Endothelial cell of umbilical vein (primary cell): ENCODE measurements at regions not wholly inside any gene's neighbourhood (a gene's known extent, or its start where the extent isn't known, plus 50 kb on each side); places are given as distances from the start of the nearest gene placed in this dataset.

Experiments used
- BruUV-seq: library from RNA; stranded (reverse); fragments of 400-500 nt; replicated peaks from 2 replicates; lab custom pipeline; 2021; lab: Mats Ljungman, UMichigan
- CTCF ChIA-PET: fragments of 300-600, 350-600 bp; sonication (Branson Sonifier 250); formaldehyde crosslinking; loops from one replicate; lab custom pipeline; 2021; ENCODE audit warnings: antibody characterized with exemption, inconsistent platforms; lab: Charles Lee
- POLR2A ChIA-PET: fragments of 300-600, 350-600 bp; sonication (Branson Sonifier 250); formaldehyde crosslinking; loops from one replicate; lab custom pipeline; 2021; ENCODE audit warnings: antibody characterized with exemption, inconsistent platforms; lab: Charles Lee
- DNase-seq: peaks from one replicate; pipeline ENCODE4 v3.0.0-alpha.2; 2011; ENCODE audit warnings: low read depth, low spot score
- FAIRE-seq: peaks from 2 replicates; lab custom pipeline; 2011; peaks lifted over from hg19 to GRCh38; lab: Jason Lieb, UNC
- H2AFZ ChIP-seq: 2 replicates; pipeline ENCODE4 v1.6.0; 2012; ENCODE audit warnings: low read depth, low read length, control low read depth, inconsistent platforms
- H3K27ac ChIP-seq: 2 replicates; pipeline ENCODE4 v1.5.1; 2011; ENCODE audit warnings: low read depth, mild to moderate bottlenecking, control low read depth, low read length, moderate library complexity; ENCODE audit not compliant: insufficient read depth
- H3K27me3 ChIP-seq, 2 experiments: 2 replicates each; pipeline versions ENCODE4 v1.6.0 to v1.6.1; 2011; ENCODE audit warnings: low read length in 2 of 2, mixed read lengths in 1 of 2; ENCODE audit not compliant: control insufficient read depth in 2 of 2, insufficient read depth in 2 of 2
- H3K36me3 ChIP-seq, 2 experiments: 2 replicates in 1 of 2; 3 replicates in 1 of 2; pipeline ENCODE4 v1.5.1; 2011; ENCODE audit warnings: low read length in 2 of 2, mild to moderate bottlenecking in 1 of 2, moderate library complexity in 1 of 2; ENCODE audit not compliant: control insufficient read depth in 2 of 2, insufficient read depth in 2 of 2; ENCODE audit errors: extremely low read depth in 1 of 2
- H3K4me1 ChIP-seq: 3 replicates; pipeline ENCODE4 v1.5.1; 2011; ENCODE audit warnings: mild to moderate bottlenecking, low read length; ENCODE audit not compliant: control insufficient read depth, insufficient read depth; ENCODE audit errors: extremely low read depth
- H3K4me2 ChIP-seq: 2 replicates; pipeline ENCODE4 v1.6.1; 2011; ENCODE audit warnings: low read length, control low read depth, mixed read lengths; ENCODE audit not compliant: insufficient read depth
- H3K4me3 ChIP-seq, 3 experiments: fragments of 200-600 bp in 1 of 3; sonication (generic), shearing (Covaris generic) in 1 of 3; replicated peaks in 1 of 3; 2 replicates each; pipeline ENCODE4 v1.5.1; 2011 to 2016; ENCODE audit warnings: control low read depth in 3 of 3, low read length in 3 of 3, mild to moderate bottlenecking in 2 of 3, inconsistent platforms in 1 of 3, low read depth in 1 of 3, moderate library complexity in 1 of 3; ENCODE audit not compliant: insufficient read depth in 1 of 3
- H3K79me2 ChIP-seq: 2 replicates; pipeline ENCODE4 v1.6.0; 2012; ENCODE audit warnings: low read length, inconsistent platforms; ENCODE audit not compliant: control insufficient read depth, insufficient read depth
- H3K9ac ChIP-seq: replicated peaks from 2 replicates; pipeline ENCODE3; 2011; ENCODE audit warnings: low read length, control low read depth; ENCODE audit not compliant: insufficient read depth; ENCODE audit errors: extremely low read depth
- H3K9me1 ChIP-seq: replicated peaks from 3 replicates; pipeline ENCODE4 v1.6.0; 2011; ENCODE audit warnings: mild to moderate bottlenecking, low read length; ENCODE audit not compliant: control insufficient read depth, insufficient read depth; ENCODE audit errors: extremely low read depth
- H3K9me3 ChIP-seq: replicated peaks from 2 replicates; pipeline ENCODE4 v1.5.1; 2012; ENCODE audit warnings: low read length, inconsistent platforms; ENCODE audit not compliant: control insufficient read depth, insufficient read depth
- H4K20me1 ChIP-seq: replicated peaks from 2 replicates; pipeline ENCODE3; 2011; ENCODE audit warnings: mild to moderate bottlenecking, low read length; ENCODE audit not compliant: control insufficient read depth, insufficient read depth; ENCODE audit errors: extremely low read depth
- EZH2 ChIP-seq: IDR thresholded peaks from 2 replicates; pipeline ENCODE4 v1.6.1; 2012; ENCODE audit warnings: borderline replicate concordance, low read depth, mild to moderate bottlenecking, moderate library complexity, low read length, inconsistent platforms; ENCODE audit not compliant: severe bottlenecking
- FOS ChIP-seq: IDR thresholded peaks from 2 replicates; pipeline ENCODE4 v1.6.1; 2011; ENCODE audit warnings: mild to moderate bottlenecking, low read length, moderate library complexity, borderline replicate concordance; ENCODE audit not compliant: insufficient read depth
- GATA2 ChIP-seq: IDR thresholded peaks from 2 replicates; pipeline ENCODE4 v1.7.0; 2011; ENCODE audit warnings: low read depth, mild to moderate bottlenecking, moderate library complexity, mixed read lengths, low read length; ENCODE audit not compliant: insufficient read length, insufficient read depth
- JUN ChIP-seq: IDR thresholded peaks from 2 replicates; pipeline ENCODE4 v1.6.1; 2011; ENCODE audit warnings: borderline replicate concordance, low read depth; ENCODE audit not compliant: insufficient read length, insufficient read depth
- MAX ChIP-seq: IDR thresholded peaks from 2 replicates; pipeline ENCODE4 v1.6.1; 2011; ENCODE audit not compliant: insufficient read depth, insufficient read length
- MYC ChIP-seq: IDR thresholded peaks from one replicate; pipeline ENCODE4 v1.6.1; 2011; ENCODE audit warnings: mild to moderate bottlenecking, low read depth, low read length
- POLR2A ChIP-seq: IDR thresholded peaks from 2 replicates; pipeline ENCODE4 v1.6.1; 2012; ENCODE audit warnings: low read depth, mild to moderate bottlenecking, control low read depth, low read length
- POLR2AphosphoS5 ChIP-seq: IDR thresholded peaks from 2 replicates; pipeline ENCODE4 v1.6.1; 2012; ENCODE audit warnings: low read depth, mild to moderate bottlenecking, control low read depth, low read length, moderate library complexity; ENCODE audit not compliant: insufficient read depth
- dilution Hi-C: fragments of 300-500 bp; cut with MboI; formaldehyde crosslinking; loops from one replicate; pipeline ENCODE4 v1.15.0; 2019; ENCODE audit warnings: low sequenced_read_pairs; ENCODE audit not compliant: extremely low pct_ligation_motif_present
- intact Hi-C: fragments of 100-400 bp; cut with micrococcal nuclease; formaldehyde crosslinking; loops from one replicate; pipeline ENCODE4 v1.10.0; 2022
- TF ChIP-seq, protein P1 (sequence below), 2 donors: IDR thresholded peaks; 1 replicate in 1 of 2; 2 replicates in 1 of 2; pipeline ENCODE4 v1.5.1; 2011; ENCODE audit warnings: low read length in 2 of 2, mild to moderate bottlenecking in 2 of 2, moderate library complexity in 2 of 2, control low read depth in 1 of 2, inconsistent platforms in 1 of 2, low read depth in 1 of 2; ENCODE audit not compliant: insufficient read depth in 1 of 2; ENCODE audit errors: extremely low read depth in 1 of 2

GRCh38 chr10:124343351-124344265 is 75.1 kb downstream of the OAT start:
- DNase-seq (no peak), FAIRE-seq (no peak)
- Histone ChIP-seq H3K27ac (no peak overlapping the region), H3K9me3 (no peaks in the 10 kb centered on the region), H3K9me1 (no peaks in the 10 kb centered on the region), H3K36me3 (no peaks in the 10 kb centered on the region), H3K79me2 (no peaks in the 10 kb centered on the region), H2AFZ (no peak overlapping the region), H4K20me1 (no peaks in the 10 kb centered on the region), H3K4me2 (no peak overlapping the region), H3K4me3 (no peak overlapping the region), H3K4me1 (no peaks in the 10 kb centered on the region), H3K27me3 (no peaks in the 10 kb centered on the region), H3K9ac (no peak overlapping the region)
- no peak for TF ChIP-seq MYC
- TF ChIP-seq MAX = no peak
- TF ChIP-seq POLR2AphosphoS5 = no peak
- TF ChIP-seq FOS = no peak
- no peak for TF ChIP-seq POLR2A
- TF ChIP-seq, protein P1, sequence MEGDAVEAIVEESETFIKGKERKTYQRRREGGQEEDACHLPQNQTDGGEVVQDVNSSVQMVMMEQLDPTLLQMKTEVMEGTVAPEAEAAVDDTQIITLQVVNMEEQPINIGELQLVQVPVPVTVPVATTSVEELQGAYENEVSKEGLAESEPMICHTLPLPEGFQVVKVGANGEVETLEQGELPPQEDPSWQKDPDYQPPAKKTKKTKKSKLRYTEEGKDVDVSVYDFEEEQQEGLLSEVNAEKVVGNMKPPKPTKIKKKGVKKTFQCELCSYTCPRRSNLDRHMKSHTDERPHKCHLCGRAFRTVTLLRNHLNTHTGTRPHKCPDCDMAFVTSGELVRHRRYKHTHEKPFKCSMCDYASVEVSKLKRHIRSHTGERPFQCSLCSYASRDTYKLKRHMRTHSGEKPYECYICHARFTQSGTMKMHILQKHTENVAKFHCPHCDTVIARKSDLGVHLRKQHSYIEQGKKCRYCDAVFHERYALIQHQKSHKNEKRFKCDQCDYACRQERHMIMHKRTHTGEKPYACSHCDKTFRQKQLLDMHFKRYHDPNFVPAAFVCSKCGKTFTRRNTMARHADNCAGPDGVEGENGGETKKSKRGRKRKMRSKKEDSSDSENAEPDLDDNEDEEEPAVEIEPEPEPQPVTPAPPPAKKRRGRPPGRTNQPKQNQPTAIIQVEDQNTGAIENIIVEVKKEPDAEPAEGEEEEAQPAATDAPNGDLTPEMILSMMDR (IDR thresholded peaks at IDR 0.05; ENCODE audit: extremely low read depth in 1 of 2, insufficient read depth in 1 of 2, low read depth in 1 of 2, low read length in 2 of 2) = no peak
- TF ChIP-seq GATA2 = no peak
- TF ChIP-seq EZH2 = no peak
- TF ChIP-seq JUN = no peak
- intact Hi-C loops (no loop called here), dilution Hi-C loops (no loop called here)
- POLR2A ChIA-PET = no interaction called here
- CTCF ChIA-PET = no interaction called here
- BruUV-seq = no TSS peak
